ENCODE measurements at regions not wholly inside any gene's neighbourhood (a gene's known extent, or its start where the extent isn't known, plus 50 kb on each side); places are given as distances from the start of the nearest gene placed in this dataset.

DNA sequence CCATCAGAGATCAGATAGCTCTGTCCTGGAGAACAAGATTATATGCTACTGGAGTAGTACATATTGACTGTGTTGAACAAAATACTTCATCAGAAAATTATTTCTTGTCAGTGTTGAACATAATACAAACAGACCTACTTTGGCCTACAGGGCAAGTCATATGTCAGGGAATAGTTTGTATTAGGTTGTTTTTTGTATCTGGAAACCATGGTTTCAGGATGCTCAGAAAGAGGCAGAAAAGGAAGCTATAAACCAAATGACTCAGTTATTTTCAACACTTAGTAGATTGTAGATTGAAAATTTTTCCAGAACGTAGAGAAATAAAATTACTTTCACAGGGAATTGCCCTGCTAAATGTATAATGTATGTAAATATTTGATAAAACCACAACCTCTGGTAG lies 198.4 kb downstream of the CYB561 start:
- Mint-ChIP-seq H3K4me1 (ENCODE audit: low read depth) (peaks cover 61% of the 10 kb centered on the region), H3K27me3 (ENCODE audit: insufficient read depth) (no peaks in the 10 kb centered on the region), H3K4me3 (peak overlapping the region; percentile 38; the same call in 1 of the 2 replicates), H3K27ac (peak overlapping the region; percentile 90), H3K36me3 (ENCODE audit: low read depth) (peaks cover 28% of the 10 kb centered on the region), H3K9me3 (peaks cover 13% of the 10 kb centered on the region)
- TF ChIP-seq, protein P1, sequence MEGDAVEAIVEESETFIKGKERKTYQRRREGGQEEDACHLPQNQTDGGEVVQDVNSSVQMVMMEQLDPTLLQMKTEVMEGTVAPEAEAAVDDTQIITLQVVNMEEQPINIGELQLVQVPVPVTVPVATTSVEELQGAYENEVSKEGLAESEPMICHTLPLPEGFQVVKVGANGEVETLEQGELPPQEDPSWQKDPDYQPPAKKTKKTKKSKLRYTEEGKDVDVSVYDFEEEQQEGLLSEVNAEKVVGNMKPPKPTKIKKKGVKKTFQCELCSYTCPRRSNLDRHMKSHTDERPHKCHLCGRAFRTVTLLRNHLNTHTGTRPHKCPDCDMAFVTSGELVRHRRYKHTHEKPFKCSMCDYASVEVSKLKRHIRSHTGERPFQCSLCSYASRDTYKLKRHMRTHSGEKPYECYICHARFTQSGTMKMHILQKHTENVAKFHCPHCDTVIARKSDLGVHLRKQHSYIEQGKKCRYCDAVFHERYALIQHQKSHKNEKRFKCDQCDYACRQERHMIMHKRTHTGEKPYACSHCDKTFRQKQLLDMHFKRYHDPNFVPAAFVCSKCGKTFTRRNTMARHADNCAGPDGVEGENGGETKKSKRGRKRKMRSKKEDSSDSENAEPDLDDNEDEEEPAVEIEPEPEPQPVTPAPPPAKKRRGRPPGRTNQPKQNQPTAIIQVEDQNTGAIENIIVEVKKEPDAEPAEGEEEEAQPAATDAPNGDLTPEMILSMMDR (IDR thresholded peaks at IDR 0.05): no peak
- DNase-seq: peak; percentile 35

DNA sequence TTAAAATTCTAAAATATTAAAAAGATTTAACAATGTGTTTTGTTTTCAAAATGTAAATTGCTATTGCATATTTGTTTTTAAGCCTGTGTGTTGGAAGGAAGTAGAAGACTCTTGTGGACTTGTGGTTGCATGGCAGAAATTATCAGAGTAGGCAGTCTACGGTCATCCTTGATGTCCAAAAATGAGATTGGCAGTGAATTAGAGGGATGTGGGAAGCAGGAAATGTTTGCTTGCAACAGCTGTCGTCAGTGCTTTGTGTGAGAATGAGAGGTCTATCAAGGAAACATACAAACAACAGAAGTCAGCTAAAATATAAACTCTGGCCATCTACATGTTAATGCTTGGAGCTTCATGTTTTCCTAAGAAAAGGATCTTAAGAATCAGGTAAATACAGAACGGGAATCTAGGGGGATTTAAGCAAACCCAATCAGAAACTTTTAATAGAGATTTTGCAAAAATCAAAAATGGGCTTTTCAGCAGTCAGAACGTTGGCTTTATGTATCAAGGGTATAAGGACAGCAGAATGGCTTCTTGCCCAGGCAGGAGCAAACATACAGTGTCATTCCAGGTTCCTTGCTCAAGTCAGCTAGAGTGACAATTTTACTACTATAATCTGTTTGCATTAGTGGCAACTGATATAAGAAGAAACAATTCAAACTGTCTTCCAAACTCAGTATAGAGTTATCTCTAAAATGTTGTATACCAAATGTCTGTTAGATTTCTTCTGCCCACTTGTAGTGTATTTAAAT lies 196.7 kb downstream of the CYB561 start:
- TF ChIP-seq, protein P1 (IDR thresholded peaks at IDR 0.05): no peak
- no peak overlapping the region for H3K4me3 Mint-ChIP-seq
- no peak for DNase-seq
- peak overlapping the region; percentile 16 for H3K27ac Mint-ChIP-seq
- peaks cover 77% of the 10 kb centered on the region for H3K4me1 Mint-ChIP-seq (ENCODE audit: low read depth)
- peaks cover 9% of the 10 kb centered on the region for H3K9me3 Mint-ChIP-seq
- H3K27me3 Mint-ChIP-seq (ENCODE audit: insufficient read depth): no peaks in the 10 kb centered on the region
- peaks cover 21% of the 10 kb centered on the region for H3K36me3 Mint-ChIP-seq (ENCODE audit: low read depth)

DNA sequence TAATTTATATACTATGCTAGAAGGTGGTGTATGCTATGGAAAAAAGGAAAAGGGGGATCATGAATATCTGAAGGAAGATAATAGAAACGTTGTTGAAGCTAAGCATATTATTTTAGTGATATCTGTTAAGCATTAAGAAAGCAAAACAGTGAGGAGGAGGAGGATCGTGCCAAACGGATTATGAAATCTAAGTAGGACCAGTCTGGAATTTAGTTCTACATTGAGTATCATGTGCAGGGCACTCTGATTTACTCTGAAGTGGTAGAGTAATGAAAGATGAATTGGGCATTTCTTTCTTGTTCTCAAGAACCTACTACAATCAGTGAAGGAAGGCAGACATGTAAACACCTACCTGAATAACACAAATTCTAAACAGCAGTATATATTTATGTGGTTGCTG lies 195.3 kb downstream of the CYB561 start:
- H3K9me3 Mint-ChIP-seq: peaks cover 11% of the 10 kb centered on the region
- H3K36me3 Mint-ChIP-seq (ENCODE audit: low read depth): peaks cover 25% of the 10 kb centered on the region
- no peaks in the 10 kb centered on the region for H3K27me3 Mint-ChIP-seq (ENCODE audit: insufficient read depth)
- no peak for DNase-seq
- TF ChIP-seq, protein P1 (IDR thresholded peaks at IDR 0.05): no peak
- peaks cover 77% of the 10 kb centered on the region for H3K4me1 Mint-ChIP-seq (ENCODE audit: low read depth)
- 0 out of 2 replicates have a peak overlapping the region, but pooled peaks have one; percentile 24 for H3K4me3 Mint-ChIP-seq
- H3K27ac Mint-ChIP-seq: peak overlapping the region; percentile 10; the same call in 1 of the 2 replicates

DNA sequence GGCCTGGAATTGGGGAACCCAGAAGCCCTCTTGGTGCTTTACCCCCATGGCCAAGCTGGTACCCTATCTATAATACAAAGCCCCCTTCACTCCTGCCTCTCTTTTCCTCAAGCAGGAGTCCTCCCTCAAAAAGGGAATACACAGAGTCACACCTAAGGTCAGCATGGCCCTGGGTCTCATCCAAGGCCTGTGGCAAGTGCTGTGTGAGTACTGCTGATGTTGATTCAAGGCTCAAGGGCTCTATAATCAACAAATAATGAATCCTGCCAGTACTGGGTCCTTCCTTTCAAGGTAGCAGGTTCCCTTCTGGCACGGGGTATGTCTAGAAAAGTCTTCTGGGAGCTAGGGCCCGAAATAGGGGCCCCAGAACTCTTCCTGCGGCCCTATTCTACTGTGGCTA lies 187.3 kb downstream of the CYB561 start:
- H3K9me3 Mint-ChIP-seq: peaks cover 11% of the 10 kb centered on the region
- H3K27me3 Mint-ChIP-seq (ENCODE audit: insufficient read depth): peaks cover 4% of the 10 kb centered on the region; the same call in 1 of the 2 replicates
- H3K27ac Mint-ChIP-seq: no peak overlapping the region
- peaks cover 39% of the 10 kb centered on the region for H3K36me3 Mint-ChIP-seq (ENCODE audit: low read depth)
- no peak for DNase-seq
- no peak overlapping the region for H3K4me3 Mint-ChIP-seq
- TF ChIP-seq, protein P1 (IDR thresholded peaks at IDR 0.05): no peak
- H3K4me1 Mint-ChIP-seq (ENCODE audit: low read depth): peaks cover 13% of the 10 kb centered on the region; the same call in 1 of the 2 replicates

DNA sequence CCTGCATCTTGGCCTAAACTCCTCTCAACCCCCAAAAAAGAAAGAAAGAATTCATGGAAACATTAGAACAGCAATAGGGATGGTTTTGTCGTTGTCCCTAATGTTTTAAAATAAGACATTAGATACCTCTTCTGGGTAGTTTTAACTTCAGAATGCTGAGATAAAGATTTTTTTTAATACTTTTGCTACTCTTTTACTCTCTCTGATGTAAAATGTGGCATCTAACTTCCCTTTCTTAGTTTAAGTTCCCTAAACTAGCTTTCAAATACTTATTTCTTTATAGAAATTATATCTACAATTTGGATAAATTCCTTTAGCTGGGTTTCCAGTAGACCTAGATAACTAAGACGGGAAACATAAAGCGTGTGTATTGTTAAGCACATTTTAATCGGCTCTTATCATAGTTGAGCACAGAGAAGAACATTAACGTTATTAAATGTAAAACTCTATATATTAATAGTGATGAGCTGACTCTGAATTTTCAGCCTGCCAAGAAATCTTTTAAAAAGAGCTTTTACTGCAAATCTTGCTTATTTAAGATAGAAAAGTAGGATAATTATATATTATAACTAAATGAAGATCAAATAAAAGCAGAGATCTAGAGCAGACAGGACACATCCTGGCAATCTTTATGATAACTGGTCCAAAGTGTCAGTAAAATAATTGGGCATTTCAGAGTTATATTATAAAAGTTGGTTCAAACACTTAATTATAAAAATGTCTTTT lies 183.2 kb downstream of the CYB561 start:
- Mint-ChIP-seq H3K27ac (no peak overlapping the region), H3K36me3 (ENCODE audit: low read depth) (peaks cover 11% of the 10 kb centered on the region; the same call in 1 of the 2 replicates), H3K4me3 (no peak overlapping the region), H3K4me1 (ENCODE audit: low read depth) (peaks cover 15% of the 10 kb centered on the region), H3K27me3 (ENCODE audit: insufficient read depth) (peaks cover 4% of the 10 kb centered on the region; the same call in 1 of the 2 replicates), H3K9me3 (no peaks in the 10 kb centered on the region)
- no peak for DNase-seq
- TF ChIP-seq, protein P1 (IDR thresholded peaks at IDR 0.05): no peak

Measured in HFFc6 (cell line).